ENCODE measurements at regions not wholly inside any gene's neighbourhood (a gene's known extent, or its start where the extent isn't known, plus 50 kb on each side); places are given as distances from the start of the nearest gene placed in this dataset.

- no peaks in the 10 kb centered on the region for H3K36me3 ChIP-seq (ENCODE audit: control insufficient read depth, insufficient read depth, low read length)
- DNase-seq (ENCODE audit: low read depth): no peak
- no peaks in the 10 kb centered on the region for H3K27me3 ChIP-seq (ENCODE audit: control insufficient read depth, insufficient read depth, low read length)
- TF ChIP-seq CTCF (IDR thresholded peaks at IDR 0.05; ENCODE audit: insufficient read depth, low read length, severe bottlenecking): no peak
- no peak overlapping the region for H3K4me3 ChIP-seq (ENCODE audit: low read depth, low read length)
- FAIRE-seq: no peak
Observed at GRCh38 chr1:238639861-238640260, 746.5 kb upstream of the CHRM3 start.

GRCh38 chr1:238628110-238628509, 737.4 kb upstream of the ZP4 start:
- no peak overlapping the region for H3K4me3 ChIP-seq (ENCODE audit: low read depth, low read length)
- DNase-seq (ENCODE audit: low read depth) (no peak), FAIRE-seq (no peak)
- H3K27me3 ChIP-seq (ENCODE audit: control insufficient read depth, insufficient read depth, low read length): no peaks in the 10 kb centered on the region
- no peak for TF ChIP-seq CTCF (IDR thresholded peaks at IDR 0.05; ENCODE audit: insufficient read depth, low read length, severe bottlenecking)
- H3K36me3 ChIP-seq (ENCODE audit: control insufficient read depth, insufficient read depth, low read length): no peaks in the 10 kb centered on the region

- no peak for DNase-seq (ENCODE audit: low read depth)
- H3K27me3 ChIP-seq (ENCODE audit: control insufficient read depth, insufficient read depth, low read length): no peaks in the 10 kb centered on the region
- no peak overlapping the region for H3K4me3 ChIP-seq (ENCODE audit: low read depth, low read length)
- H3K36me3 ChIP-seq (ENCODE audit: control insufficient read depth, insufficient read depth, low read length): no peaks in the 10 kb centered on the region
- no peak for FAIRE-seq
- no peak for TF ChIP-seq CTCF (IDR thresholded peaks at IDR 0.05; ENCODE audit: insufficient read depth, low read length, severe bottlenecking)
Observed at GRCh38 chr1:238624776-238625175, 734.1 kb upstream of the ZP4 start.

GRCh38 chr1:238621405-238621804, 730.7 kb upstream of the ZP4 start:
- no peaks in the 10 kb centered on the region for H3K36me3 ChIP-seq (ENCODE audit: control insufficient read depth, insufficient read depth, low read length)
- no peak overlapping the region for H3K4me3 ChIP-seq (ENCODE audit: low read depth, low read length)
- H3K27me3 ChIP-seq (ENCODE audit: control insufficient read depth, insufficient read depth, low read length): no peaks in the 10 kb centered on the region
- DNase-seq (ENCODE audit: low read depth) (no peak), FAIRE-seq (no peak)
- TF ChIP-seq CTCF (IDR thresholded peaks at IDR 0.05; ENCODE audit: insufficient read depth, low read length, severe bottlenecking): no peak

GRCh38 chr1:238619652-238620051, 728.9 kb upstream of the ZP4 start:
- H3K4me3 ChIP-seq (ENCODE audit: low read depth, low read length): no peak overlapping the region
- peak; percentile 0 for DNase-seq (ENCODE audit: low read depth)
- H3K36me3 ChIP-seq (ENCODE audit: control insufficient read depth, insufficient read depth, low read length): no peaks in the 10 kb centered on the region
- TF ChIP-seq CTCF (IDR thresholded peaks at IDR 0.05; ENCODE audit: insufficient read depth, low read length, severe bottlenecking): no peak
- no peak for FAIRE-seq
- H3K27me3 ChIP-seq (ENCODE audit: control insufficient read depth, insufficient read depth, low read length): no peaks in the 10 kb centered on the region

GRCh38 chr1:238611406-238611805, 720.7 kb upstream of the ZP4 start:
- FAIRE-seq: no peak
- Histone ChIP-seq H3K4me3 (ENCODE audit: low read depth, low read length) (no peak overlapping the region), H3K36me3 (ENCODE audit: control insufficient read depth, insufficient read depth, low read length) (no peaks in the 10 kb centered on the region), H3K27me3 (ENCODE audit: control insufficient read depth, insufficient read depth, low read length) (no peaks in the 10 kb centered on the region)
- DNase-seq (ENCODE audit: low read depth): no peak
- no peak for TF ChIP-seq CTCF (IDR thresholded peaks at IDR 0.05; ENCODE audit: insufficient read depth, low read length, severe bottlenecking)
